DOHH2 (cell line): ENCODE measurements at regions not wholly inside any gene's neighbourhood (a gene's known extent, or its start where the extent isn't known, plus 50 kb on each side); places are given as distances from the start of the nearest gene placed in this dataset.

ENCODE experiments used
- EZH2phosphoT487 ChIP-seq: fragments of 200-600 bp; sonication (generic); IDR thresholded peaks from 2 replicates; pipeline ENCODE4 v1.6.1; 2017; ENCODE audit warnings: borderline replicate concordance, mild to moderate bottlenecking, antibody characterized with exemption, low read length, moderate library complexity, mixed read lengths
- TF ChIP-seq, protein P1 (sequence below): fragments of 200-600 bp; sonication (generic); IDR thresholded peaks from one replicate; pipeline ENCODE4 v1.5.1; 2014; ENCODE audit warnings: antibody characterized with exemption, mild to moderate bottlenecking, low read depth, low read length; ENCODE audit not compliant: poor library complexity, severe bottlenecking

DNA sequence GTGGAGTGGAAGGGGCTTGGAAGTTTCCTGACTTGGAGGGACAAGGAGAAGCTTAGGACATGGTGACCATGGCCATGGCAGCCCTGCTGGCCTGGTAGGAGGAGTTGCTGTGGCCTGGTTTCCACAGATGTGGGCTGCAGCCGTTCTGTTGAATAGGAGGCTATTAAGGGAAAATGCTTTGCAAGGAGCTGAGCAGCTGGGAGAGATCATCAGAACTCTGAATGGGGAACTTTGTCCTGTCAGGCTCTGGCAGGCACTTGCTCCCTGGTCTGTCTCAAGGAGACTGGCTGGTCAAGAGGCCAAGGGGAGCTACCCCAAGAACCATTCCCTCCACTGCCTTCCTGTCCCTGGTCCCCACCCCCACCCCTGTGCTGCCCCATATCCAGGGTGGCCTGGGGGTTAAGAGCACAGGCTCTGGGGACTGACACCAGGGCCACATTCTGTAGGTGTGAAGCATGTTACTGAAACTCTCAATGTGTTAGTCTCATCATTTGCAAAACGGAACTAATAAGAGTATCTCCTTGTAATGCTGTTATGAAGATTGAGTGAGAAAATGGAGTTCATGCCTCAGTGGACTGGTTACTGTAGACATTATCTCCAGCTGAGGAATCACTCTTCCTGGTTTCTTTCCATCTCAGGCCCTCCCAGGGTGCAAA is 84.0 kb upstream of the ARAP3 start:
- TF ChIP-seq, protein P1, sequence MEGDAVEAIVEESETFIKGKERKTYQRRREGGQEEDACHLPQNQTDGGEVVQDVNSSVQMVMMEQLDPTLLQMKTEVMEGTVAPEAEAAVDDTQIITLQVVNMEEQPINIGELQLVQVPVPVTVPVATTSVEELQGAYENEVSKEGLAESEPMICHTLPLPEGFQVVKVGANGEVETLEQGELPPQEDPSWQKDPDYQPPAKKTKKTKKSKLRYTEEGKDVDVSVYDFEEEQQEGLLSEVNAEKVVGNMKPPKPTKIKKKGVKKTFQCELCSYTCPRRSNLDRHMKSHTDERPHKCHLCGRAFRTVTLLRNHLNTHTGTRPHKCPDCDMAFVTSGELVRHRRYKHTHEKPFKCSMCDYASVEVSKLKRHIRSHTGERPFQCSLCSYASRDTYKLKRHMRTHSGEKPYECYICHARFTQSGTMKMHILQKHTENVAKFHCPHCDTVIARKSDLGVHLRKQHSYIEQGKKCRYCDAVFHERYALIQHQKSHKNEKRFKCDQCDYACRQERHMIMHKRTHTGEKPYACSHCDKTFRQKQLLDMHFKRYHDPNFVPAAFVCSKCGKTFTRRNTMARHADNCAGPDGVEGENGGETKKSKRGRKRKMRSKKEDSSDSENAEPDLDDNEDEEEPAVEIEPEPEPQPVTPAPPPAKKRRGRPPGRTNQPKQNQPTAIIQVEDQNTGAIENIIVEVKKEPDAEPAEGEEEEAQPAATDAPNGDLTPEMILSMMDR = no peak
- no peak for TF ChIP-seq EZH2phosphoT487
